GM21619 (cell line): ENCODE measurements at regions not wholly inside any gene's neighbourhood (a gene's known extent, or its start where the extent isn't known, plus 50 kb on each side); places are given as distances from the start of the nearest gene placed in this dataset.

Experiments
- ATAC-seq: cut with Tn5 transposase; IDR thresholded peaks from one replicate; pipeline ENCODE4 v1.9.1; 2021; ENCODE audit not compliant: unreplicated experiment

DNA sequence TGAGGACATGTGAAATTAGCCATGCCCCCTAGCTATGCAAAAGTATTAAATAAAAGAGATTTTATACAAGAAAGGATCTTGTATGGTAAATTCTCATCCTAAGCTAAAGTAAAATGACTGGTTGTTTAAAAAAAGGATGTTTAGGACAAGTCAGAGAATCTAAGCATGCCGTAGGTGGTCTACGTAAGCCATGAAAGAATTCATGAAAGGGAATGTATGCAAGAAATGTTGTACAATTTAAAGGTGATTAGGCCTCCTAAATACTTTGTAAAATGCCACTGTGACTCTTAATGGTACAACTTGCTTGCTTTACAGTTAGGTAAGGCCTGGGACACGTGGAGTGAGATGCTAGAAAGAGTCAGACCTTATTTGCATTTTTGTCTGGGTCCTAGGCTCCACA, 209.0 kb downstream of the EFHB start:
- ATAC-seq, result no peak

DNA sequence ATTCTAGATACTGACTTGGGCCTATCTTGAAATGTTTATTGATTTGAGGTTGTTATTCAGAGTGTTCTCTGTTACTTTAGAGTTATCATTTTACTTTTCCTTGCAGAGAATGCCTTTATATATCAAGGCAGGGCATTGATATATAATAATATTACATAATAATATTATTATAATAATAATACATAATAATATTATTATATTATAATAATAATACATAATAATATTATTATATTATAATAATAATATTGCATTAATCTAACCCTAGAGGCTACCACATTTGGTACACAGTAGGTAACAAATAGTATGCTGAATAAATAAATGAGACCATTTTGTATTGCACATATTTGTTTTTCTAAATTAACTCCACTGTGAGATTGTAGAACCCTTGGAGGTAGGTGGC, 216.3 kb downstream of the EFHB start:
- ATAC-seq, result no peak

DNA sequence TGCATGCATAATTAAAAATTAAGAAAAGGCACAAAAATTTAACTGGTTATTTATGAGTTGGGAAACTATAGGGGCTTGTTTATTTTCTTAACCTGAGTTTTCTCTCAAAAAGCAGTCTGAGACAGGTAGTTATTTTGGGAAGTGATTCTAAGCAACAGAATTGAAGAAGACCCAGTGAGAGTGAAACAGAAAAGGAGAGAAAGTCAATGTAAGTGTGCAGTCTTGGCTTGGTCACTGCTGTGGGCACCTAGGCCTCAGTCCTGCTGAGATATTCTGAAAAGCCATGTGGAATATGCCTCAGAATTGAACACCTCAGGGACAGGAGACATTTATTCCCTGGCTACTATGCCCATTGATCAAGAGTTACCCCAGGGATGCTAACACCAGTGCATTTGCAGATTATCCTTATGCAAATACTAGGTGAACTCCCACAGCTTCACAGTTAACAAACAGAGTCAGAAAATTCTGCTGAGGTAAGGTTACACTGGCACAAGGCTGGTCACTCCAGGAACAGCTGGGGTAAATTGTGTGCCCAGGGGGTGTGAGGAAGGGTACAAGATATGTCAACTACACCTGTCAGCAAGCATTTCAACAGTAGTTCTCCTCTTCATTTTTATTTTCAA, 222.7 kb downstream of the EFHB start:
- no peak for ATAC-seq

DNA sequence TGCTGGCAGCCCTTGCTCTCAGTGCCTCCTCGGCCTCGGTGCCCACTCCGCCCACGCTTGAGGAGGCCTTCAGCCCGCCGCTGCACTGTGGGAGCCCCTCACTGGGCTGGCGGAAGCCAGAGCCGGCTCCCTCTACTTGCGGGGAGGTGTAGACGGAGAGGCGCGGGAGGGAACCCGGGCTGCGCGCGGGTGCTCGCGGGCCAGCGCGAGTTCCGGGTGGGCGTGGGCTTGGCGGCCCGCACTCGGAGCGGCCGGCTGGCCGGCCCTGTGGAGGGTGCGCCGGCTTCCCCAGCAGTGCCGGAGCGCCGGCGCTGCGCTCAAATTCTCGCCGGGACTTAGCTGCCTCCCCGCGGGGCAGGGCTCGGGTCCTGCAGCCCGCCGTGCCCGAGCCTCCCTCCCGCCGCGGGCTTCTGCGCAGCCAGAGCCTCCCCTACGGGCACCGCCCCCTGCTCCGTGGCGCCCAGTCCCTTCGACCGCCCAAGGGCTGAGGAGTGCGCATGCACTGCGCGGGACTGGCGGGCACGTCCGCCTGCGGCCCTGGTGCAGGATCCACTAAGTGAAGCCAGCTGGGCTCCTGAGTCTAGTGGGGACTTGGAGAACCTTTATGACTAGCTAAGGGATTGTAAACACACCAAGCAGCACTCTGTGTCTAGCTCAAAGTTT, 231.5 kb downstream of the EFHB start:
- ATAC-seq, result no peak

DNA sequence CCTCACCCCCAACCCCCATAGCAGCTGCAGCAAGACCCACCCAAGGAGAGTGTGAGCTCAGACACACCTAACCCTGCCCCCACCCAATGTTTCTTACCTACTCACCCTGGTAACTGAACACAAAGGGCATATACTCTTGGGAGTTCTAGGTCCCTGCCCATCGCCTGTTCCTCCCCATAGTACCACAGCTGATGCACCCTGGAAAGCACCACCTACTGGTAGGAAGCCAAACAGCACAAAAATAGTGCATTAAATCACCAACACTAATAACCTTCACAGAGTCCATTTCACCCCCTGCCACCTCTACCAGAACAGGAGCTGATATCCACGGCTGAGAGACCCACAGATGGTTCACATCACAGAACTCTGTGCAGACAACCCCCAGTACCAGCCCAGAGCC, 245.2 kb downstream of the EFHB start:
- ATAC-seq, result no peak

DNA sequence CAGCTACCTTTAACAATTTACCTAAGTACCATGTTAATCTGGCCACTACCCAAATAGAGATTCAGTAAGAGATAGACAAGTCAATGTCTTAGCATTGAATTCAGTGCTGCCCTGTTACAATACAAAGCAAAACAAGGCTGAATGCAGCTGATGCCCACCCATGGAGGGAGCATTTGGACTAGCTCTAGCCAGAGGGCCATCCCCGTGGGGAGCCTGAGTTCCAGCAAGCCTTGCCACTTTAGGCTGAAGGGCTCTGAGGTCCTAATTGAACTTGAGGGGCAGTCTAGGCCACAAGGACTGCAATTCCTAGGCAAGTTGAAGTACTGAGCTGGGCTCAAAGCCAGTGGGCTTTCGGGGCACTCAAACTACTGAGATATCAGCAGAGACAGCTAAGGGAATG, 265.9 kb downstream of the EFHB start:
- ATAC-seq, result no peak

DNA sequence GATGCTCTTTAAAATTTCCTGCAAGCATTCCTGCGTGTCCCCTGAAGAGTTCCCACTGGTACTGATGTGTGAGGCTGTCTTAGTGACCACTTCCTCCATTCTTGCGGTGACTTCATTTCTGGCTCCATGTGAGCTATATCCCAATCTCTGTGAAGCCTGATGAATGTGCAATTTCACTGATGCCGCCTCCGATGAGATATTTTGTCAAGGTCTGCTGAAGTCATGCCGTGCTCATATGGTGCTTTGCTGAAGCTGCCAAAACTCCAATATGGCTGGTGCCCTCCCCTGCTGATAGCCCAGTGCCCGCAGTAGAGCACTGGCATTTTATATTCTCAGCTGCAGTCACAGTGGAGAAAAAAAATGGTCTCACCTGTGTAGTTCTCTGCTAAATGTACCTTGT, 271.5 kb downstream of the EFHB start:
- ATAC-seq, result no peak

DNA sequence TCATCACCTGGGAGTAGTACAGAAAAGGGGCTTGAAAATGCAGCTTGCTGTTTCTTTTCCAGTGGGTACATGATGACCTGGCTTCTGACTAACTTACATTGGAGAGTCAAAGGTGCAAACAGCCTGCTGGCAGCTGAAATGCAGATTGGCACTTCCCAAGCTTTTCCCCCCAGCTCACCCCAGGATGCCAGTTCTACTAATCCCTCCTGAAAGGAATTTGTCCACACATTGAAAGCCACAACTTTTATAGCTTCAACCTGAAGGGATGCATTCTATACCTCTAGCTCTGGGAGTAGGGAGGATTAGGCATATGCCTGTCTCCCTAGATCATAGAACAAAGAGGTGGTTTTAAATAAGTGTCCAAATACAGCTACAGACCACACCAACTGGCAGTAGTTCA, 281.7 kb downstream of the EFHB start:
- ATAC-seq, result no peak

DNA sequence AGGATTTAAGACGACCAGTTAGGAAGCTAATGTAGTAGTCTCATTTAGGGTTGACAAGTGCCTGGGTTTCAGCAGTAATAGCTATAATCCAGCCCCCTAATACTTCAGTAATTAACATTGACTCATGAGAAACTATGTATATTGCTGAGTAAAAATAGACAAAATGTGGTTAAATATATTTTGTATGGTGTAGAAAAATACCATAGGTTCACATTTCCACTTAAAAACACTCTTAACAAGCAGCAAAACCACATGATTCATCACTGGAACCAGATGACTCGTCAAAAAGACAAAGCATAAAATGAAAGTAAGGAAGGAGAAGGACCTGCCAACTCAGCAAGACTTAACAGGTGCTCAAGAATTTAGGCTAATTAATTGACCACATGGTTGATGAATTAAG, 288.9 kb downstream of the EFHB start:
- ATAC-seq, result no peak

DNA sequence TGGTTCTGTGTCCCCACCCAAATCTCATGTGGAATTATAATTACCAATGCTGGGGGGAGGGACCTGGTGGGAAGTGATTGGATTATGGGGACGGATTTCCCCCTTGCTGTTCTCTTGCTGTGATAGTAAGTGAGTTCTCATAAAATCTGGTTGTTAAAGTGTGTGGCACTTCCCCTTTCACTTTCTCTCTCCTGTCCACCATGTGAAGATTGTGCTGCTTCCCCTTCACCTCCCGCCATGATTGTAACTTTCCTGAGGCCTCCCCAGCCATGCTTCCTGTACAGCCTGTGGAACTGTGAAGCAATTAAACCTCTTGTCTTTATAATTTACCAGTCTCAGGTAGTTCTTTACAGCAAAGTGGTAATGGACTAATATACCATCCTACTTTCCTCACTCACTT, 289.6 kb downstream of the EFHB start:
- no peak for ATAC-seq

DNA sequence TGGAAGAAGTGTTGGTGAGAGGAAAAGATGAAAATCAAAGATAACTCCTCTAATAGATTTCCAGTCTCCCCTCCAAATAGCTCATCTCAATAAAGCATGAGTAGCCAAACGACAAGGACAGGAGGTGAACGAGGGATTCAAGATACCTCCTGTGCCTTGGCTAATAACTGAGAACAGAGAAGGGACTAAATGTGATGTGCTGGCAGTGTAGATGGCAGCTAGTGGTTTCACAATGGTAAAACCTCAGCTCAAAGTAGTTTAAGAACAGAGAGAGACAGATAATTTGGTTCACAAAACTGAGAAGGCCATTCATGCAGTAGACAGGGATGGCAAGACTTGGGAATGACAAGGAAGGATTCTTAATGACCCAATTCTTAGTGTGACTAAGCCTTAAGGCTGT, 292.6 kb downstream of the EFHB start:
- ATAC-seq, result no peak

DNA sequence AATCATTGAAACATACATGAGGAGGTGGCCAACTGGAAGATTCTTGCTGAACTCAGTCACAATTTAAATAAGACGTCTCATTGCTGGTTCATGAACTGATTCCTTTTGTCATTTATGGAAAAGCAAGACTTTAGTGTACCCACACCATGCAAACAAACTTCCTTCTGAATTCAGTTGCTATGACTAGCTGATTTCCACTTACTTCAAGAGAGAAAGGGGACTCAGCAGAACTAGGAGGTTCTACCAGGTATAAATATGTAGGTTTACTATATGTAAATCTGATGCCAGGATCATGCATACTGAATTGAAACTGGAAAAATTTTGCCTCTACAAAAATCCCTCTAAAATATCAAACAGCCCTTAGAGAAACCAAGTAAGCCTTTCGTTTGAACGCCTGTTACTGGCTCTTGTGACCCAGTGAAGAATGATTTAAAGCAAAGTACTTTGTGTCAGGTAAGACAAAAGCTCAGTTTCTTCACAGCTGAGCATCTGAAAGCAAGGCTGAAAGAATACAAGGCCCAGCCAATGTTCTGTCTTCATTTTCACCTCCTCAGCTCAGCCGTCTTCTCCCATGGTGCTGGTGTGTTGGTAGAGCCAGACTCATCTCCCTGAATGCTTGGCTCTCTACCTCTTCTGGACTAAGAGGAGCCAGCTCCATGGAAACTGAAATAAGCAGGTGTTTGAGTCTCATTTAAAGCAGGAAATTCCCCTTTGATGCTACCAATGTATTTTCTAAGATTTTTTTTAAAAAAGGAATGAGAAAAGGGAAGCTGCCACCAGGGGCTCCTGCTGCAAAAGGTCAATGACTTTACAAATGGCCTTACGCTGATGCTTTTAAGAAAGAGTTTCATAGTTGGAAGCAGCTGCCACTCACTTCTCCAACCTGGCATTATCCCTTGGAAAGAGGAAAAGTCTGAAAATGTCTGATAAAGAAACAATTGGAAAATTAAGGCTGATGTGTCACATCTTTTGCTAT, 301.6 kb downstream of the EFHB start:
- no peak for ATAC-seq

DNA sequence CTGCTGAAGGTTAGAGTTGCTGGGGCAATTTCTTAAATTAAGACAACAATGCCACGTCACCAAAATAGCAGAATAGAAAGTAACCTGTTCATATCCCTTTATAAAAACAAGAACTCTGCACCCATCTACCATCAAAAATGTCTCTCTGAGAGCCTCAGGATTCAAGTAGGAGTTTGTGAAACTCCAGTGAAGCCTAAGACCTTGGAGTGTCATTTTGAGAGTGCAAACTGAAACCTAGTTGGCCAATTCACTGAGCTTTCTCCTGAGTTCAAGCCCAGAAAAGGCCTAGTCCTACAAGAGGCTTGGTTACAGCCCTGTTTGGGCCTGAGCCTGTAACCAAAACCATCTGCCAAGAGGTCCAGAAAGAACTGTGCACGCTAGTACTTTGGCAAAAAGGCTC, 335.1 kb downstream of the EFHB start:
- peak; percentile 54 for ATAC-seq

DNA sequence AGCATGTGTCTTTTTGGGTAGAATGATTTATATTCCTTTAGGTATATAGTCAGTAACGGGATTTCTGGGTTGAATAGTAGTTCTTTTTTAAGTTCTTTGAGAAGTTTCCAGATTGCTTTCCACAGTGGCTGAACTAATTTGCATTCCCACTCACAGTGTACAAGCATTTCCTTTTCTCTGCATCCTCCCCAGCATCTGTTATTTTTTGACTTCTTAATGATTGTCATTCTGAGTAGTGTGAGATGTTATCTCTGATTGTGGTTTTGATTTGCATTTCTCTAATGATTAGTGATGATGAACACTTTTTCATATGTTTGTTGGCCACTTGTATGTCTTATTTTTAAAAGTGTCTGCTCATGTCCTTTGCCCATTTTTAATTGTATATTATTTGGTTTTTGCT, 337.6 kb downstream of the EFHB start:
- peak; percentile 60 for ATAC-seq

DNA sequence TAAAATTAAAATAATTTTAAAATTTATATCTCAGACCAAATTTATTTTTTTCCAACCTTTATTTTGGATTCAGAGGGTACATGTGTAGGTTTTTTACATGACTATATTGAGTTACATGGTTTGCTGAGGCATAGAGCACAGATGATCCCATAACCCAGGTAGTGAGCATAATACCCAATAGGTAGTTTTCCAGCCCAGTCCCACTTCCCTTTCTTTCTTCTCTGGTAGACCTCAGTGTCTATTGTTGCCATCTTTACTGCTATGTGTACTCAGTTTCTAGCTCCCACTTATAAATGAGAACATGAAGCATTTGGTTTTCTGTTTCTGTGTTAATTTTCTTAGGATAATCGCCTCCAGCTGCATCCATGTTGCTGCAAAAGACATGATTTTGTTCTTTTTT, 338.1 kb downstream of the EFHB start:
- peak; percentile 10 for ATAC-seq
